Endothelial cell of umbilical vein (primary cell): ENCODE measurements at regions not wholly inside any gene's neighbourhood (a gene's known extent, or its start where the extent isn't known, plus 50 kb on each side); places are given as distances from the start of the nearest gene placed in this dataset.

Source experiments
- BruUV-seq: library from RNA; stranded (reverse); fragments of 400-500 nt; replicated peaks from 2 replicates; lab custom pipeline; 2021; lab: Mats Ljungman, UMichigan
- CTCF ChIA-PET: fragments of 300-600, 350-600 bp; sonication (Branson Sonifier 250); formaldehyde crosslinking; loops from one replicate; lab custom pipeline; 2021; ENCODE audit warnings: antibody characterized with exemption, inconsistent platforms; lab: Charles Lee
- POLR2A ChIA-PET: fragments of 300-600, 350-600 bp; sonication (Branson Sonifier 250); formaldehyde crosslinking; loops from one replicate; lab custom pipeline; 2021; ENCODE audit warnings: antibody characterized with exemption, inconsistent platforms; lab: Charles Lee
- DNase-seq: peaks from one replicate; pipeline ENCODE4 v3.0.0-alpha.2; 2011; ENCODE audit warnings: low read depth, low spot score
- FAIRE-seq: peaks from 2 replicates; lab custom pipeline; 2011; peaks lifted over from hg19 to GRCh38; lab: Jason Lieb, UNC
- H2AFZ ChIP-seq: 2 replicates; pipeline ENCODE4 v1.6.0; 2012; ENCODE audit warnings: low read depth, low read length, control low read depth, inconsistent platforms
- H3K27ac ChIP-seq: 2 replicates; pipeline ENCODE4 v1.5.1; 2011; ENCODE audit warnings: low read depth, mild to moderate bottlenecking, control low read depth, low read length, moderate library complexity; ENCODE audit not compliant: insufficient read depth
- H3K27me3 ChIP-seq, 2 experiments: 2 replicates each; pipeline versions ENCODE4 v1.6.0 to v1.6.1; 2011; ENCODE audit warnings: low read length in 2 of 2, mixed read lengths in 1 of 2; ENCODE audit not compliant: control insufficient read depth in 2 of 2, insufficient read depth in 2 of 2
- H3K36me3 ChIP-seq, 2 experiments: 2 replicates in 1 of 2; 3 replicates in 1 of 2; pipeline ENCODE4 v1.5.1; 2011; ENCODE audit warnings: low read length in 2 of 2, mild to moderate bottlenecking in 1 of 2, moderate library complexity in 1 of 2; ENCODE audit not compliant: control insufficient read depth in 2 of 2, insufficient read depth in 2 of 2; ENCODE audit errors: extremely low read depth in 1 of 2
- H3K4me1 ChIP-seq: 3 replicates; pipeline ENCODE4 v1.5.1; 2011; ENCODE audit warnings: mild to moderate bottlenecking, low read length; ENCODE audit not compliant: control insufficient read depth, insufficient read depth; ENCODE audit errors: extremely low read depth
- H3K4me2 ChIP-seq: 2 replicates; pipeline ENCODE4 v1.6.1; 2011; ENCODE audit warnings: low read length, control low read depth, mixed read lengths; ENCODE audit not compliant: insufficient read depth
- H3K4me3 ChIP-seq, 3 experiments: fragments of 200-600 bp in 1 of 3; sonication (generic), shearing (Covaris generic) in 1 of 3; replicated peaks in 1 of 3; 2 replicates each; pipeline ENCODE4 v1.5.1; 2011 to 2016; ENCODE audit warnings: control low read depth in 3 of 3, low read length in 3 of 3, mild to moderate bottlenecking in 2 of 3, inconsistent platforms in 1 of 3, low read depth in 1 of 3, moderate library complexity in 1 of 3; ENCODE audit not compliant: insufficient read depth in 1 of 3
- H3K79me2 ChIP-seq: 2 replicates; pipeline ENCODE4 v1.6.0; 2012; ENCODE audit warnings: low read length, inconsistent platforms; ENCODE audit not compliant: control insufficient read depth, insufficient read depth
- H3K9ac ChIP-seq: replicated peaks from 2 replicates; pipeline ENCODE3; 2011; ENCODE audit warnings: low read length, control low read depth; ENCODE audit not compliant: insufficient read depth; ENCODE audit errors: extremely low read depth
- H3K9me1 ChIP-seq: replicated peaks from 3 replicates; pipeline ENCODE4 v1.6.0; 2011; ENCODE audit warnings: mild to moderate bottlenecking, low read length; ENCODE audit not compliant: control insufficient read depth, insufficient read depth; ENCODE audit errors: extremely low read depth
- H3K9me3 ChIP-seq: replicated peaks from 2 replicates; pipeline ENCODE4 v1.5.1; 2012; ENCODE audit warnings: low read length, inconsistent platforms; ENCODE audit not compliant: control insufficient read depth, insufficient read depth
- H4K20me1 ChIP-seq: replicated peaks from 2 replicates; pipeline ENCODE3; 2011; ENCODE audit warnings: mild to moderate bottlenecking, low read length; ENCODE audit not compliant: control insufficient read depth, insufficient read depth; ENCODE audit errors: extremely low read depth
- CTCF ChIP-seq, 2 donors: IDR thresholded peaks; 1 replicate in 1 of 2; 2 replicates in 1 of 2; pipeline ENCODE4 v1.5.1; 2011; ENCODE audit warnings: low read length in 2 of 2, mild to moderate bottlenecking in 2 of 2, moderate library complexity in 2 of 2, control low read depth in 1 of 2, inconsistent platforms in 1 of 2, low read depth in 1 of 2; ENCODE audit not compliant: insufficient read depth in 1 of 2; ENCODE audit errors: extremely low read depth in 1 of 2
- EZH2 ChIP-seq: IDR thresholded peaks from 2 replicates; pipeline ENCODE4 v1.6.1; 2012; ENCODE audit warnings: borderline replicate concordance, low read depth, mild to moderate bottlenecking, moderate library complexity, low read length, inconsistent platforms; ENCODE audit not compliant: severe bottlenecking
- FOS ChIP-seq: IDR thresholded peaks from 2 replicates; pipeline ENCODE4 v1.6.1; 2011; ENCODE audit warnings: mild to moderate bottlenecking, low read length, moderate library complexity, borderline replicate concordance; ENCODE audit not compliant: insufficient read depth
- GATA2 ChIP-seq: IDR thresholded peaks from 2 replicates; pipeline ENCODE4 v1.7.0; 2011; ENCODE audit warnings: low read depth, mild to moderate bottlenecking, moderate library complexity, mixed read lengths, low read length; ENCODE audit not compliant: insufficient read length, insufficient read depth
- JUN ChIP-seq: IDR thresholded peaks from 2 replicates; pipeline ENCODE4 v1.6.1; 2011; ENCODE audit warnings: borderline replicate concordance, low read depth; ENCODE audit not compliant: insufficient read length, insufficient read depth
- MYC ChIP-seq: IDR thresholded peaks from one replicate; pipeline ENCODE4 v1.6.1; 2011; ENCODE audit warnings: mild to moderate bottlenecking, low read depth, low read length
- POLR2A ChIP-seq: IDR thresholded peaks from 2 replicates; pipeline ENCODE4 v1.6.1; 2012; ENCODE audit warnings: low read depth, mild to moderate bottlenecking, control low read depth, low read length
- POLR2AphosphoS5 ChIP-seq: IDR thresholded peaks from 2 replicates; pipeline ENCODE4 v1.6.1; 2012; ENCODE audit warnings: low read depth, mild to moderate bottlenecking, control low read depth, low read length, moderate library complexity; ENCODE audit not compliant: insufficient read depth
- dilution Hi-C: fragments of 300-500 bp; cut with MboI; formaldehyde crosslinking; loops from one replicate; pipeline ENCODE4 v1.15.0; 2019; ENCODE audit warnings: low sequenced_read_pairs; ENCODE audit not compliant: extremely low pct_ligation_motif_present
- intact Hi-C: fragments of 100-400 bp; cut with micrococcal nuclease; formaldehyde crosslinking; loops from one replicate; pipeline ENCODE4 v1.10.0; 2022
- TF ChIP-seq, protein P1 (sequence below): IDR thresholded peaks from 2 replicates; pipeline ENCODE4 v1.6.1; 2011; ENCODE audit not compliant: insufficient read depth, insufficient read length

DNA sequence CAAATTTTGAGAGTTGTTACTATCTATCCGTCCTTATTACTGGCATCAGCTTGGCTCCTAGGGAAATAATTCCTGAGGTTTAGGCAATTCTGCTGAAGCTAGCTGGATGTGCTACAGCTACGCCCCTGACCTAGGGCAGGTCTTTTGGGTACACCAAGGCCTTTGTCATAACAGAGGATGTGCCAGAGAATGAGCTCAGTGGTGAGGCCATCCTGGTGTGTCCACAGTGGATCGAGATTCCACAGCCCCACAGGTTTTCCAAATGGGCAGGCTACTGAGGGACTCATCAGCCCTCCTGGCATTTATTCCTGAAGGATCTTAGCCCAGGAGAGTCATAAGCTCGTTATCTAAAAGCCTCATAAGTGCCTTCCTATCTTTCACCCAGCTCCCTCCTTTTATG, 475.2 kb upstream of the USP24 start:
- dilution Hi-C loops (no loop called here), intact Hi-C loops (loop anchor here (10.0 kb wide), 1 partner anchor 316 kb away; no protein-coding TSS in a partner anchor)
- DNase-seq (no peak), FAIRE-seq (no peak)
- no peaks in the 10 kb centered on the region for H3K4me1 ChIP-seq
- no peak overlapping the region for H3K4me3 ChIP-seq
- no peaks in the 10 kb centered on the region for H3K36me3 ChIP-seq
- H3K9me1 ChIP-seq: no peaks in the 10 kb centered on the region
- POLR2A ChIA-PET: no interaction called here
- no peak overlapping the region for H3K4me2 ChIP-seq
- no peaks in the 10 kb centered on the region for H3K79me2 ChIP-seq
- TF ChIP-seq POLR2A: no peak
- no peak for TF ChIP-seq MYC
- no peak for TF ChIP-seq GATA2
- TF ChIP-seq, protein P1, sequence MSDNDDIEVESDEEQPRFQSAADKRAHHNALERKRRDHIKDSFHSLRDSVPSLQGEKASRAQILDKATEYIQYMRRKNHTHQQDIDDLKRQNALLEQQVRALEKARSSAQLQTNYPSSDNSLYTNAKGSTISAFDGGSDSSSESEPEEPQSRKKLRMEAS: no peak
- TF ChIP-seq POLR2AphosphoS5: no peak
- TF ChIP-seq EZH2: no peak
- no peak for TF ChIP-seq FOS
- no peak for TF ChIP-seq JUN
- TF ChIP-seq CTCF (IDR thresholded peaks at IDR 0.05; ENCODE audit: extremely low read depth in 1 of 2, insufficient read depth in 1 of 2, low read depth in 1 of 2, low read length in 2 of 2): no peak
- H2AFZ ChIP-seq: no peak overlapping the region
- CTCF ChIA-PET: interaction anchor here (2.3 kb wide), 1 partner anchor 11 kb away, joined by 11 read pairs; no protein-coding TSS in a partner anchor
- H3K9ac ChIP-seq: no peak overlapping the region
- H3K9me3 ChIP-seq: no peaks in the 10 kb centered on the region
- no peak overlapping the region for H3K27ac ChIP-seq
- H3K27me3 ChIP-seq: no peaks in the 10 kb centered on the region
- no TSS peak for BruUV-seq
- H4K20me1 ChIP-seq: no peaks in the 10 kb centered on the region
